Medulla oblongata (tissue), 1 donor: ENCODE measurements at regions not wholly inside any gene's neighbourhood (a gene's known extent, or its start where the extent isn't known, plus 50 kb on each side); places are given as distances from the start of the nearest gene placed in this dataset.
"Not testable (repeated sequence)": the region's sequence is repeated elsewhere in the genome, so short reads cannot be mapped to it uniquely, and the experiment has no call there.

ENCODE experiments used
- DNase-seq: peaks from one replicate; pipeline ENCODE4 v3.0.0-alpha.2; 2015; ENCODE audit errors: extremely low spot score

DNA sequence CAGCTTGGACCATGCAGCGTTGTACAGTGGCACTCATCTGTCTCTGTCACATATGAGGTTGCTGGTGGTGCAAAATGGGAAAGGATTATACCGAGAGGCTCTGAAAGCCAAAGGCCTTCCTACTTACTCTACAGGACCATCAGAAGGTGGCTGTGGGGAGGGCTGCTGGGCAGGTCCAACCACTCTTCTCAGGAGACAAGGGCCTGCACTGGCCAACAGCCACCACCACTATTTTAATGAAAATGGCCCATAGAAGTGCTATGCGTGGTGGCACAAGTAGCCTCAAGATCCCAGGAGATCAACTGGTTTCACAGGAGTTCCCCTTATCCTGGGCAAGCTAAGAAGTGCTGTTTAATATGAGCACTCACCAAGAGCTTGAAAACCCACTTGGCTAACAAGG, 52.3 kb downstream of the MRPL57 start:
- no peak for DNase-seq

DNA sequence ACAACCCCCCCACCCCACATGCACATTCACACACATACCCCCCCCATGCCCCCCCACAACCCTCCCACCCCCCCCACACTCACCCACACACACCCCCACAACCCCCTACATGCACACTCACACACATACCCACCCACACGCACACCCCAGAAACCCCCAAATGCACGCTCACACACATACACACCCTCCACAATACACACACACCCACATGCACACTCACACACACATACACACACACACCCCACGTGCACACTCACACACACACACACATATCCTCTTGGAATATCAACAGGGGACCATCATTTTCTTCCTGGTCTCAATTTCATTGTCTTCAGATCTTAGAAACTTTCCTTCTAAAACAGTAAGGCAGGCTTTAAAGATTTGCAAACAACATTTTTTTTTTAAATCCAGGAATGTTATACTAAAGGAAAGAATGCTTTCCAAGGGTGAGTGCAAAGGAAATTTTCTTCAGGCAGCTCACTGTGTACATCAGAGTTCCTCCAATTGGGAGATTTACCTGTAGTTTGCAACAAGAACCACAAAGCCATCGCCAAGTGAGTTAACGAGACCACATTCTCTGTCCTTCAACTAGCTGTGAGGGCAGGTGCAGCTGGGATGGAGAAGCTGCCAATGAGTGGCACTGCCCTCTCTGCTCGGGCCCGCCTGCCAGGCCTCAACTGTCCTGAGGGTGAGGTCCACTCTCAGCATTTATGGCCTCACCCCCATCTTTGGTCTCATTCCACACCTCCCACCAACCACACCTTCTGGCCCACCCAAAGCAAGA, 53.0 kb downstream of the MRPL57 start:
- no peak for DNase-seq

DNA sequence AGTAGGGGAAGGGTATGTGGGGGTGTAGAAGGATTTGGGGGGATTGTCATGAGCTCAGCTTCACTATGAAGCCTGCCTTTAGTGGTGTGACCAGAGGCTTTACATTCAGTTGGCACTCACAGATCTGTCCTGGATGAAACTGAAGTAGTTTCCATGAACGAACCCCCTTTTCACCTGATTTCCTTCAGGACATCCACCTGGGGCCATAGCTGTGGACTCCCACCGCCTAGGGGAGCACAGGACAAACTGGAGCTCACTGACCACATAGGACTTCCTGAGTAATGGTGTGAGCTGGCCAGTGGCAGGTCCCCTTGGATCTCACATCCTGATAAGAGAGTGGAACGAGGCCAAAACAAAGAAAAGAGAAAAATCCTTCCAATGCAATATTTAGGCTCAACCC, 54.1 kb downstream of the MRPL57 start:
- DNase-seq = no peak

DNA sequence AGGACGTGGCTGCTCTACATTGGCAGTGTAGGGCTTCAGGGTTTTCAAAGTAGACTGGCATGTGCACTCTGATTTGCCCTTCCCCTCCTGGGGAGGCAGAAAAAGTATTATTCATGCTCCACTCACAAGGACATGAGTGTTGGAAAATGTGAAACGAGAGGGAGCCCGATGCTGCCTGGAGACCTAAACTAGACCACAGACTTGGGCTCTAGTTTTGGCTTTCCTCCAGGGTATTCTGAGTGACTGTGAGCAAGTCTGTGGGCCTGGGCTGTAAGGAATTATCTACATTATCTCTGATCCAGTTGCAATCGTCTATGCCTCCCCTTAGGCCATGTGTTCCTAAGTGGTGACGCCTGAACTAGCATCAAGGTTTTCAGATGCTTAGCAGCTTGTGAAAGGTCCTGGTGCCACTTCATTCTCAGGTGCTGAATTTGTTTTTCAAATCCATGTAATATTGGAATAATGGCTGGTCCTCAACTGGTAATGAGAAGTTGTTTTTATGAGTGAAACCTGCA, 55.0 kb downstream of the MRPL57 start:
- no peak for DNase-seq

DNA sequence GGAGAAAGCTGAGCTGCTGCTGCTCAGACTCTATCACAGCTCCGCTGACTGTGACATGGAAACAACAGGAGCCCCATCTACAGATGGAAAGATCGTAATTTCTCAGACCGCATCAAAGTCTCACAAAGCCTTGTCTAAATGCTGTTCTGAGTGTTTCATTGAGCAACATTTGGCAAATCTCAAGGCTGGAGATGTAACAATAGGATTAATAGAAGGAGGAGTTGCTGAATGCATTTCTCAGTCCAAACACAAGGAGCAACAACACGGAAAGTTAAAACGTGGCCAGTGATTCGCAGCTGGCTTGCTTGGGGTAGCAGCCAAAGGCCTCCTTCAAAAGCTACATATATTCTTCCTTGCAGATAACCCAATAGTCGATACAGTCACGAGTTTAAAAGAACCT, 55.7 kb downstream of the MRPL57 start:
- DNase-seq = no peak

DNA sequence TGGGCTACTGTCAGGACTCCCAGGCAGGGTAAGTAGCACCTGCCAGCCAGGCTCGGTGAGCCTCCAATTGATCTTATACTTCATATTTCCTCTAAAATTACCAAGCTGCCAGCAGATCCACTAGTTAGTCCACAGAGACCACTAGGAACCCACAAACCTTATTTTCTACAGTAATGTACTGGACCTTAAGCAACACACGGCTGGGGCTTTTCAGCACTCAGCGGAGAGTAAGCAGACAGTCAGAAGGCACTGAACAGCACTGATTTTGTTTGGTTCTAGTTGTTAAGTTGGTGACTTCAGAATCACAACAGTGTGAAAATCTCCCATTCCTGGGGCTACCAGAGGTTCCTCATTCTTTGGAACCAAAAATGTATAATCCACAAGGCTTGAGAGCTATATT, 56.1 kb downstream of the MRPL57 start:
- DNase-seq = no peak

DNA sequence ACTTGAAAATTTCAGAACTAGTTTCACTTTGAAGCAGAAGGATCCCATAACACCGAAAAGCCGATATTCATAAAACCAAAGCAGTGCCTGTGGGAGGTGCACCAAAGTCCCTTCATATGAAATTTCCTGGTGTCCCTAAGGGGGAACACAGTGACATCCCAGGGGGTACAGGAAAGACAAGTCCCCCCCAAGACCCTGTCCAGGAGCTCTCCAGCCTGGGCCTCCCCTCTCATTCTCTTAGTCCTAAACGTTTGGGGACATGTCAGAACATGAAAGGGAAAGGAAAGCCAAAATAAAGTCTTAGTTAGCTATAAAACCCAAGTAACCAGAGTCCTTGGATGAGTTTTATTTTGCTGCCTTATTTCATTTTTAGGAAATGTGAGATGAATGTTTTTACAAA, 56.6 kb downstream of the MRPL57 start:
- no peak for DNase-seq

DNA sequence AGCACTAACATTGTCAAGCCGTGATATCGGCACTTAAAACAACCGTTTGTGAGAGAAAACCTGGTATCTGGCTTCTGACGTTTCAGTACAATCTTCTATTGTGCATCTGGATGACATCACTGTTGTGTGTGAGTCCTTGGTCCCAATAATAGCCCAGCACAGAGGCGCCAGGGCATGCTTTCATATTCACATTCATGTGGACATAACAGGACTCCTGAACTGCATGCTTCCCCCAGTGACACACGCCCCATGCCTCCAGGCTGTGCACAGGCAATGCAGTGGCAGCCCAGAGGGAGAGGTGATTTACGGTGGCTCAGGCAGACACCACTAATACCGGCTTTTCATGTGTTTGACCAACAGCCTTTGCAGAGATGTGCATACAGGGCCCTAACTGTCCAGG, 58.1 kb downstream of the MRPL57 start:
- DNase-seq = peak; percentile 28

DNA sequence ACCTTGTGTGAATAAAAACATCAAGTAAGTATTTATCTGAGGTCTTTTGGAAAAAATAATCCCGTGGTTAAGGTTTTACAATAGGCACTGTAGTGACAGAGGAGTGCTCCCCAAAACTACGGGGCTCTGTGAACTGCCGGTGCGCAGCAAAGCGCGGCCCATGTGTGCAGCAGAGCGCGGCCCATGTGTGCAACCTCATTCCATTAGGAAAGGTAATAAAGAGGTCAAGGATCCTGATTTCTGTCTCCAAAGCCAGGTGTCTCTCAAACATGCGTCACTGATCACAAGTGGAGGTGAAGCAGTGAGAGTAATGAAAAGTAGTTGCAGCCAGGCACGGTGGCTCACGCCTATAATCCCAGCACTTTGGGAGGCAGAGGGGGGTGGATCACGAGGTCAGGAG, 58.7 kb downstream of the MRPL57 start:
- no peak for DNase-seq

DNA sequence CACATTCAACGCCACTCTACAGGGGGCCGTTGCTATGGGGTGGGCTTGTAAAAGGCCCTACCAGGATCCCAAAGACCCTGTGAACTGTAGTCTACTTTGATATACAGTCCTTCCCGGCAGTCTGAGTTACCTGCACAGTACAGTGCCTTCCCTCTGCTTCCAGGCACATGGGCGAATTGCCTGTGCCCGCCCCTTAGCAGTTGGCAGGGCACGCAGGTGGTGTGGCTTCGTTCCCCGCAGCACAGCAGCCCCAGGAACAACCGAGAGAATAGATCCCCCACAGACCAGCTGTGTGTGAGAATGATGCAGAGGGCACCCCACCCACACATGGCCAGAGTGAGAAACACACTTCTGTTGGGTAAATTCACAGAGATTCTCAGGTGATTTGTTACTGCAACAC, 60.6 kb downstream of the MRPL57 start:
- DNase-seq = no peak

DNA sequence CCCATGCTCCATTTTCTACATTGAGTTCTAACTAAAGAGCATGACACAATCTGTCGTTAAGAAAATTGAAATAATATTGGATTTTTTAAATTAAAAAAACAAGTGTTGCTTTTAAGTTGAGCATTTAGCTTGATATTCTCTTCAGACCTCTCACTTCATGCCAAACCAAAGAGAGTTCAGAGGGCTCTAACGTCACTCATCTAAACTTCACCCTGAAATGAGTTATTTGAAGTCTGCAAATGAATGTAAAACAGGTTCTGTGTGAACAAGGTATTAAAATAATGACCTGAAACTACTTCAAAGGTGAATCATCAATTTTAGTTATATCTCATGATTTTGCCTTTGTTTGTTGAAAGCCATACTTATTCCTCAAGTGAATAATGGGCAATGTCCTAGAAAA, 61.8 kb downstream of the MRPL57 start:
- no peak for DNase-seq

DNA sequence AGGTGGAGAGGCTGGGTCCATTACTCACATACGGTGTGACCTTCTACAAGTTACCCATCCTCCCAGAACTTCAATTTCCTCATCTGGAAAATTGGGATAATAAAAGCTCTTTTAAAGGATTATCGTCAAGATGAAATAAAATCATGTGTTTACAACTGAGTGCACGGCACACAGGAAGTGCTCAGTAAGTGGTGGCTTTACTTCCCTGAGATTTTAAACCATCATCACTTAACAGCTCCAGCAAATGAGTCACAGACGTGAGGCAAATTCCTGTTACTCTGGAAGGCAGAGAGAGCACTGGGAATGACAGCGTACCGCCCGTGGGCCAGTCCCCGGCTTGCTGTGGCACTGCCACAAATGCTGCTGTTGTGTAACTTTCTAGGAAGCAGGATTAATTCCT, 64.1 kb downstream of the MRPL57 start:
- no peak for DNase-seq

DNA sequence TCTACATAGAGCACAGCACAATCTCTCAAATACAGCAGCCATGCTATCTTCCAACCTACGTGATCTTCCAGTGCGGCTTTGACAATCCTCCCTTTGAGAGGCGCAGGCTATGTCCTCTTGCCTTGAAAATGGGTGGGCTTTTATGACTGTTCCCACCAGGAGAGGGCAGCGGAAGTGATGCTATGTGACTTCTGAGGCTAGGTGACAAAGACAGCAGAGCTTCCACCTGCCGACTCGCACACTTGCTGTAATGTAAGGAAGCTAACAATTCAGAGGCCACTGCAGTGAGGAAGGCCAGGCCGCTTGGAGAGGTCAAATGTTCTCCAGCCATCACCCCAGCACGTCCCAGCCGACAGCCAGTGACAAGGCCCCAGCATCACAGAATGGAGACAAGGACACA, 65.8 kb downstream of the MRPL57 start:
- no peak for DNase-seq

DNA sequence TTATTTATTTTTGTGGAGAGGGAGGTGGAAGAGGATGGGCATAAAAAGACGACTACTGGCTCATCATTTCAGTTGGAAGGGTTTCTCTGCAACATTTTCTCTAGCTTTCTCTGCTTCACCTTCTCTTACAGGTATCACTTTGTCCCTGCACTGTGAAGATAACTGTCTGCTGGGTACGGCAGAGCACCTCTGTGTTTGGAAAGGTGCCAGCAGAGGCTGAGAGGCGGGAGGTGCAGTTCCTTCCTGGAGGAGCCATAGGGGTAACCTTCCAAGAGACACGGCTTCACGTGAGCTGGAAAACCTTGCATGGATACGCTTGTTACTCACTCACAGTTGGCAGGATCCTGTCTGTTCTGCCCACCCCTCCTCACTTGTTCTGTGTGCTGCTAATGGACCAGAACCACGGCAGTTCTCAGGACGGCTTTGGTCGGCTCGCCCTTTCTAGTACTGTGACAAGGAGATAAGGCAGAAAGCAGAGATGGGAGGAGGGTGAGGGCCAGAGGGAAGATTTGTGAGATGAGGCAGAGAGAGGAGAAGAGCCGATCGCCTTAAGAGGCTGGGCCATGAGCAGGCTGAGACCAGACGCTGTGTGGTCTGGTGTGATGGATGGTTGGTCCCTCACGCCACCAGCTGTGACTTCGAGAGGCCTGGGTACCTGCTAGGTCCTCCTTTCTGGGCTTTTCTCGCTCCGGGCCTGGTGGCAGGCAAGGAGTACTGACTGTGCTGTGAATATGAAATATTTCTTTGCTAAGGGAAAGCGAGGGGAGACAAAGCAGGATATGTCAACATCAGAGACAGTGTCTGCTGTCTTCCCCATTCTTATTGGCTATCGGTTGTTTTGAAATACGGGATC, 66.8 kb downstream of the MRPL57 start:
- DNase-seq = no peak

DNA sequence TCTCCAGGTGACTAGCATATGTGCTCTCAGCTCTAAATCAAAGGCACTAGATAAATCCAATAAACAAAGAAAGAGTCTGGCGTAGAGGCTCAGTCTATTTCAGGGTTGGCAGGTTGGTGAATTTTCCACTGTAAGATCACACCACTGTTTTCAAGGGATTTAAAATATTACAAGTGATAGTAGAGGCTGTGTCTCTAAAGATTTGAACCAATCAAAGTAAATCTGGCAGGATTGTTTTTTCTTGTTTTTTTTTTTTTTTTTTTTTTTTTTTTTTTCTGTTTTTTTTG, 67.4 kb downstream of the MRPL57 start:
- DNase-seq = not testable (repeated sequence)

DNA sequence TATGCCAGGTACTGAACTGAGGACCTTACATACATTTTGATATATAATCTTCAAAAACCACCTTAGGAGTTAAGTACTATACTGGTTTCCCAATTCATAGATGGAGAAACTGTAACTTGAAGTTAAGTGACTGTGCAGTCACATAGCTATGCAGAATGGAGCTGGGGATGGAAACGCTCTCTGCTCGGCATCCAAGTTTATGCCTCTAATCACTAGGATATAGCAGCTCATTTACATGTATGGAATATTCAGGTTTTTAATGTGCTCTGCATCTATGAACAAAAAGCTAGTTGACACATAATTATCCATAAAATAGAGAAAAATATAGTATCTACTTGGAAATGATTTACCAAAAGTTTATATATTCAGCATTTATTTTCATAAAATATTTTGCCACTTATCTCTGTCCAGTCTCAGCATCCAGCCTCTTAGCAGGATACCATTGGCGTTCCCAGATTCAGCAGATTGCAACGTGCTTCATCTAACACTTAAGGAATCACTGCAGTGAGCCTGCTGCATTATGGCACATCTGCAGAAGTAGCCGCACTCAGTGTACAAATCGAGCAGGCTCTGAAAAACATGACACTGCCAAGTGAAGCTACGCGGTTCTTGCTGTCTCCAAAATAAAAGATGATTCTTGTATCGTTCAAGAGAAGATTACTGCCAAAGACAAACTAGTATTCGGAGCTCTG, 70.4 kb downstream of the MRPL57 start:
- no peak for DNase-seq

DNA sequence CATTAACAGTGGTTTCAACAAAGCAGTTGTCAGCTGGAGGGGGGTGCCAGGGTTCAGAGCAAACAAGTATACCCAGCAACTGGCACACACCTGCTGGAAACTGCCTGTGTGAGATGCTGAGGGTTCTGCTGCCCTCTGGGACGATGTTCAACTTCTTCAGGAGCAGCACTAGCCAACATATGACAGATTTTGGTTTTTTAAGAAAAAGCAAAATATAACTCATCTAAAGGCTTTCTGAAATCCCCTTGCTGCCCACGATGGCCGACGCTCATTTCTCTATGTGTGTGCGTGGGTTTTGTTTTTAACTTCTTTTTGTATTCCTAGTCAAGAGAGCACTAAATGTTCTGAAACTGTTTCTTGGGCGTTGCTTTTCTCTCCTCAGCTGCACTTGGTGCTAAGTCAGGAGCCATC, 79.9 kb downstream of the MRPL57 start:
- no peak for DNase-seq

DNA sequence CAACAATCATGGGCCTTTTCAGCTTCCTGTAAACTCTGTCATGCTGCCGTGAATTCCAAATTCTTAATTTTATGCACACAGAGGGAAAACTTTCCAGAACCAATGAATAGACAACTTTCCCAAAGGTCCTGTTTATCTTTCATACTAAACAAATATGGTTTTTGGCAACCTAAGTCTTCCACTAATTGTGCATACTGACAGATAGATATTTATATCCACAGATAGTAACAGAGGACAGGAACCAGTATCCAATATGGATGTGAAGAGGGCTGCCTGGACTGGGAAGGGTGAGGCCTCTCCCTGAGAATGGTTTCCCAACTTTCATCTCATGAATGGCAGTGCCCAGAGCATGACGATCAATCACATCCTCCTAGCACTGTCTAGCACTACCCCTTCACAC, 80.4 kb downstream of the MRPL57 start:
- no peak for DNase-seq

DNA sequence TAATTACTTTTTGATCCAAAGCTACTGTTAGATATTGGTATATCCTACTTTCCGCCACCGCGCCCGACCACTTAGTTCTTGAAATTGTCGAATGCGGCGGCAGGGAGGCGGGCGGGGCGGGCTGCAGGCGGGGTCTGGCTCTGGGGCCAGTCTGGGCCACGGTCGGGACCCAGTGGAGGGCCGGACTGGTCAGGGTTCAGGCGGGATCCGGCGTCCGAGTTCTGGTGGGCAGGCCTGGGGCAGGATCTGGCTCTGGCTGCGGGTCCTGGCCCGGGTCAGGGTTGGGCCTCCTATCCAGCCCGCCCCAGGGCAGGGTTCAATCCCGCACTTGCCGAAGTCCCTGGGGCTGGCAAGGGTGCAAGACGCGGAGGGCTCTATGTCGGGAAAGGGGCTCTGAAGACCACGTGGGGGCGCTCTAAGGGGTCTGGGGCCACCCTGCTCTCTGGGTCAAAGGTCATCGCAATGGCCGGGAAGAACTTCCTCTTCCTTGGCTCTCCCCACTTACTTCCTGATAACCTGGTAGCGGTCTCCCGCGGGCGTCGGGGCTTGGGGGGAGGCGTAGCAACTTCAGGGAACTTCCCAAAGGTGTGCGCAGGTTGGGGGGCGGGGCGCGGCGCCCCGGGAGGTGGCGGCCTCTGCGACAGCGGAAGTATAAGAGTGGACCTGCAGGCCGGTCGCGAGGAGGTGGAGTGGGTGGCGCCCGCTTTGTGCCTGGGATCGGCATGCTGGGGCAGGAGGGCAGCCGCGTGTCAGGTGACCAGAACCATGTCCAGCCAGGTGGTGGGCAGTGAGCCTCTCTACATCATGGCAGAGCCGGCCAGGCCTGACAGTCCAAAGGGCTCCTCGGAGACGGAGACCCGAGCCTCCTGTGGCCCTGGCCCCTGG, 83.4 kb downstream of the MRPL57 start:
- DNase-seq = no peak

DNA sequence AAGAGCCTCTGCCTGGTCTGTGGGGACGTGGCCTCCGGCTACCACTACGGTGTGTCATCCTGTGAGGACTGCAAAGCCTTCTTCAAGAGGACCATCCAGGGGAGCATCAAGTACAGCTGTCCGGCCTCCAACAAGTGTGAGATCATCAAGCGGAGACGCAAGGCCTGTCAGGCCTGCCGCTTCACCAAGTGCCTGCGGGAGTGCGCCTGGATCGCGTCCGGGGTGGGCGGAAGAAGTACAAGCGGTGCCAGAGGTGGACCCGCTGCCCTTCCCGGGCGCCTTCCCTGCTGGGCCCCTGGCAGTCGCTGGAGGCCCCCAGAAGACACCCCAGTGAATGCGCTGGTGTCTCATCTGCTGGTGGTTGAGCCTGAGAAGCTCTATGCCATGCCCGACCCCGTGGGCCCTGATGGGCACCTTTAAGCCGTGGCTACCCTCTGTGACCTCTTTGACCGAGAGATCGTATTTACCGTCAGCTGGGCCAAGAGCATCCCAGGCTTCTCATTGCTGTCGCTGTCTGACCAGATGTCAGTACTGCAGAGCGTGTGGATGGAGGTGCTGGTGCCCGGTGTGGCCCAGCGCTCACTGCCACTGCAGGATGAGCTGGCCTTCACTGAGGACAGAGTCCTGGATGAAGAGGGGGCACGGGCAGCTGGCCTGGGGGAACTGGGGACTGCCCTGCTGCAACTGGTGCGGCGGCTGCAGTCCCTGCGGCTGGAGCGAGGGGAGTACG, 84.3 kb downstream of the MRPL57 start:
- DNase-seq = not testable (repeated sequence)
